ENCODE measurements at regions not wholly inside any gene's neighbourhood (a gene's known extent, or its start where the extent isn't known, plus 50 kb on each side); places are given as distances from the start of the nearest gene placed in this dataset.

- H3K4me3 ChIP-seq, result no peak overlapping the region
- TF ChIP-seq, protein P1, sequence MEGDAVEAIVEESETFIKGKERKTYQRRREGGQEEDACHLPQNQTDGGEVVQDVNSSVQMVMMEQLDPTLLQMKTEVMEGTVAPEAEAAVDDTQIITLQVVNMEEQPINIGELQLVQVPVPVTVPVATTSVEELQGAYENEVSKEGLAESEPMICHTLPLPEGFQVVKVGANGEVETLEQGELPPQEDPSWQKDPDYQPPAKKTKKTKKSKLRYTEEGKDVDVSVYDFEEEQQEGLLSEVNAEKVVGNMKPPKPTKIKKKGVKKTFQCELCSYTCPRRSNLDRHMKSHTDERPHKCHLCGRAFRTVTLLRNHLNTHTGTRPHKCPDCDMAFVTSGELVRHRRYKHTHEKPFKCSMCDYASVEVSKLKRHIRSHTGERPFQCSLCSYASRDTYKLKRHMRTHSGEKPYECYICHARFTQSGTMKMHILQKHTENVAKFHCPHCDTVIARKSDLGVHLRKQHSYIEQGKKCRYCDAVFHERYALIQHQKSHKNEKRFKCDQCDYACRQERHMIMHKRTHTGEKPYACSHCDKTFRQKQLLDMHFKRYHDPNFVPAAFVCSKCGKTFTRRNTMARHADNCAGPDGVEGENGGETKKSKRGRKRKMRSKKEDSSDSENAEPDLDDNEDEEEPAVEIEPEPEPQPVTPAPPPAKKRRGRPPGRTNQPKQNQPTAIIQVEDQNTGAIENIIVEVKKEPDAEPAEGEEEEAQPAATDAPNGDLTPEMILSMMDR (IDR thresholded peaks at IDR 0.05; ENCODE audit: low read depth, low read length), result no peak
- no peaks in the 10 kb centered on the region for H3K27me3 ChIP-seq
- H3K36me3 ChIP-seq, result no peaks in the 10 kb centered on the region
- no peak overlapping the region for H3K27ac ChIP-seq
- DNase-seq (ENCODE audit: low read depth in 1 of 2, low spot score in 1 of 2), result no peak
- no peaks in the 10 kb centered on the region for H3K9me3 ChIP-seq (ENCODE audit: low read depth)
- H3K4me1 ChIP-seq (ENCODE audit: low read depth), result peaks cover 5% of the 10 kb centered on the region
These were observed 102.3 kb upstream of the PCDH7 start for GRCh38 chr4:30617836-30618235.

DNA sequence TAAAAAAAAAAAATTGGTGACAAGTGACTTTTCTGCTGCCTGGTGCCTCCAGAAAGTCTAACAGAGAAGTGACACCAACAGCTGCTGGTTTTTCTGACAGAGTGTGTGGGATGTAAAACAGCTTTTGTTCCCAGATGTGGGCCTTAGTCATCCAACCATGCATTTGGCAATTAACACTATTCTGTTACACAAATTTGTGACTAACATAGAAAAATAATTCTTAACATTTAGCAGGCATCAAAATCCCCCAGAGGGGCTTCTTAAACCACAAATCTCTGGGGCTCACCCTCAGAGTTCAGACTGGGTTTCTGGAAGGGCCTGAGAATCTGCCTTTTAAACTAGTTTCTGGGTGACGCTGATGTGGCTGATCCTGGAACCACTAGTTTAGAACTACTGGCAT is 100.5 kb upstream of the PCDH7 start:
- DNase-seq (ENCODE audit: low read depth in 1 of 2, low spot score in 1 of 2), result peak; percentile 2 to 77
- Histone ChIP-seq H3K27me3 (no peaks in the 10 kb centered on the region), H3K27ac (no peak overlapping the region), H3K4me1 (ENCODE audit: low read depth) (peaks cover 5% of the 10 kb centered on the region), H3K9me3 (ENCODE audit: low read depth) (no peaks in the 10 kb centered on the region), H3K4me3 (no peak overlapping the region), H3K36me3 (no peaks in the 10 kb centered on the region)
- TF ChIP-seq, protein P1 (IDR thresholded peaks at IDR 0.05; ENCODE audit: low read depth, low read length), result no peak

GRCh38 chr4:30620711-30621110 is 99.5 kb upstream of the PCDH7 start:
- Histone ChIP-seq H3K4me3 (no peak overlapping the region), H3K27ac (no peak overlapping the region), H3K4me1 (ENCODE audit: low read depth) (peaks cover 5% of the 10 kb centered on the region), H3K9me3 (ENCODE audit: low read depth) (no peaks in the 10 kb centered on the region), H3K27me3 (no peaks in the 10 kb centered on the region), H3K36me3 (no peaks in the 10 kb centered on the region)
- TF ChIP-seq, protein P1 (IDR thresholded peaks at IDR 0.05; ENCODE audit: low read depth, low read length), result no peak
- no peak for DNase-seq (ENCODE audit: low read depth in 1 of 2, low spot score in 1 of 2)

DNA sequence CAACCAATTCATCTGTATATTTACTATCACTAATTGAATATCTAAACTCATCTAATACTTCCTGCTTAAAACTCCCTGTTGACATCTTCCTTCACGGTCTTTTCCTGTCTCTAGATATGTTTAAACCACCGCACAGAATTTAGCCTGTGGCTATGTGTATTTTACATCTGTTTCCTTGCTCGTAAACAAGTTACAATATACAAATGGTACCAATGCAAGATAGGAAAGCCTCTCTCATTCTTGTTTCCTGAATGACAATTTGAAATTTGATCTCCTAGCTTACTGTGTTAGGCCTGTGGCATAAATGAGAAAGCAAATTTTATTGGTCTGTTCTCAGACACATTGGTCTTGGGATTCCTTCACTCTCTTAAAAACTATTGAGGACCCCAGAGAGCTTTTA is 89.7 kb upstream of the PCDH7 start:
- no peak overlapping the region for H3K4me3 ChIP-seq
- no peak overlapping the region for H3K27ac ChIP-seq
- no peak for DNase-seq (ENCODE audit: low read depth in 1 of 2, low spot score in 1 of 2)
- no peaks in the 10 kb centered on the region for H3K4me1 ChIP-seq (ENCODE audit: low read depth)
- TF ChIP-seq, protein P1 (IDR thresholded peaks at IDR 0.05; ENCODE audit: low read depth, low read length), result no peak
- H3K36me3 ChIP-seq, result no peaks in the 10 kb centered on the region
- no peaks in the 10 kb centered on the region for H3K27me3 ChIP-seq
- no peaks in the 10 kb centered on the region for H3K9me3 ChIP-seq (ENCODE audit: low read depth)

DNA sequence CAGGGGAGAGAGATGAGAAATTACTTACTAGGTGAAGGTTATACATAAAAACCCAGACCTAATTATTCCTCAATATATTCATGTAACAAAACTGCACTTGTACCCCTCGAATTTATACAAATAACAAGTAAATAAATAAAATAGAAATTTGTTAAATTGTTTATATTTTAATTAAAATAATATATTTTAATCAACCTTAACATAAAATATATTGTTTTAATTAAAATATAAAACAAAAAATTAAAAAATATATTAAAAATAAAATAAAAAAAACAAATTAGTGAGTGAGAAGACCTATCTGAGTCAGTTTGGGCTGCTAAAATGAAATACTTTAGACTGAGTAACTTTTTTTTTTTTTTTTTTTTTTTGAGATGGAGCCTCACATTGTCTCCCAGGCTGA is 87.4 kb upstream of the PCDH7 start:
- no peaks in the 10 kb centered on the region for H3K27me3 ChIP-seq
- DNase-seq (ENCODE audit: low read depth in 1 of 2, low spot score in 1 of 2), result no peak

More for the DNA sequence above, 87.4 kb upstream of the PCDH7 start:
- H3K36me3 ChIP-seq, result no peaks in the 10 kb centered on the region
- H3K4me3 ChIP-seq, result no peak overlapping the region
- H3K9me3 ChIP-seq (ENCODE audit: low read depth), result no peaks in the 10 kb centered on the region
- TF ChIP-seq, protein P1 (IDR thresholded peaks at IDR 0.05; ENCODE audit: low read depth, low read length), result no peak
- no peaks in the 10 kb centered on the region for H3K4me1 ChIP-seq (ENCODE audit: low read depth)
- no peak overlapping the region for H3K27ac ChIP-seq
